LNCaP clone FGC (cell line): ENCODE measurements at regions not wholly inside any gene's neighbourhood (a gene's known extent, or its start where the extent isn't known, plus 50 kb on each side); places are given as distances from the start of the nearest gene placed in this dataset.

ENCODE experiments used
- DNase-seq: peaks from one replicate; pipeline ENCODE4 v3.0.0-alpha.2; 2011; ENCODE audit warnings: low read depth
- H3K4me3 ChIP-seq: 2 replicates; pipeline ENCODE4 v1.5.1; 2011; ENCODE audit warnings: mild to moderate bottlenecking, low read depth, low read length, control low read depth
- TF ChIP-seq, protein P1 (sequence below): IDR thresholded peaks from 2 replicates; pipeline ENCODE4 v1.5.1; 2012; ENCODE audit warnings: mild to moderate bottlenecking; ENCODE audit not compliant: control insufficient read depth, insufficient read depth; ENCODE audit errors: extremely low read depth

DNA sequence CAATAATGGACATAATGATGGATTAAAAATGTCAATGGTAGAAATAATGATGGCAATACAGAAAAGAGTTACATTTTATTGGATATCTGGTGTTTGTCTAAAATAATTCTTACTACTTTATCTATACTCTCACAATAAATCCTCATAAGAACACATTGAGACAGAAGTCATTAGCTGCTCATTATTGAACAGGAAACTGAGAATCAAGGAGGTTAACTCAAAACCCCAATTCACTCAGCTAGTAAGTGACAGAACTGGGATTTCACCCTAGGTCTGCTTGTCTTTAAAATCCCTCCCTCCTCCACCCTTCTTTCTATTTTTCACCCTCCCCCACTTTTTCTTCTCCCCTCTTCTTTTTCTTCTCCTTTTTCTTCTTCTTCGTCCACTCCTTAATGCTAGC is 285.8 kb upstream of the TNC start:
- no peak overlapping the region for H3K4me3 ChIP-seq
- DNase-seq: no peak
- TF ChIP-seq, protein P1, sequence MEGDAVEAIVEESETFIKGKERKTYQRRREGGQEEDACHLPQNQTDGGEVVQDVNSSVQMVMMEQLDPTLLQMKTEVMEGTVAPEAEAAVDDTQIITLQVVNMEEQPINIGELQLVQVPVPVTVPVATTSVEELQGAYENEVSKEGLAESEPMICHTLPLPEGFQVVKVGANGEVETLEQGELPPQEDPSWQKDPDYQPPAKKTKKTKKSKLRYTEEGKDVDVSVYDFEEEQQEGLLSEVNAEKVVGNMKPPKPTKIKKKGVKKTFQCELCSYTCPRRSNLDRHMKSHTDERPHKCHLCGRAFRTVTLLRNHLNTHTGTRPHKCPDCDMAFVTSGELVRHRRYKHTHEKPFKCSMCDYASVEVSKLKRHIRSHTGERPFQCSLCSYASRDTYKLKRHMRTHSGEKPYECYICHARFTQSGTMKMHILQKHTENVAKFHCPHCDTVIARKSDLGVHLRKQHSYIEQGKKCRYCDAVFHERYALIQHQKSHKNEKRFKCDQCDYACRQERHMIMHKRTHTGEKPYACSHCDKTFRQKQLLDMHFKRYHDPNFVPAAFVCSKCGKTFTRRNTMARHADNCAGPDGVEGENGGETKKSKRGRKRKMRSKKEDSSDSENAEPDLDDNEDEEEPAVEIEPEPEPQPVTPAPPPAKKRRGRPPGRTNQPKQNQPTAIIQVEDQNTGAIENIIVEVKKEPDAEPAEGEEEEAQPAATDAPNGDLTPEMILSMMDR: no peak

DNA sequence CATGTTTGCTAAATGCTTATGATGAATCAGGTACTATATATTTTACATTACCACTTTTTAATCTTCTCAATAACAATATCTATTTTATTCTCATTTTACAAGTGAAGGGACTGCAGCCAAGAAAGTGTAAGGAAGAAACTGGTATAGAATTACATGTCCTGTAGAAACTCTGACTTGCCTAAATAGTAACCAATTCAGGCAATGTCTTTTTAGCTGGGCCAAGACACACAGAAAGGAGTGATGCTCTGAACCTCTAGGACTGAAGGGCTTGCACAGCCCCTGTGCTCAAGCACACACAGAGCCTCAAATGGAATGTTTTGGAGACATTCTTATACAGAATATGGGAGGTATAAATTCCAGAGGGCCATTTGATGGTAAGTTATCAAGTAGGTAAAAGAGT is 286.4 kb upstream of the TNC start:
- TF ChIP-seq, protein P1: no peak
- no peak overlapping the region for H3K4me3 ChIP-seq
- DNase-seq: no peak

DNA sequence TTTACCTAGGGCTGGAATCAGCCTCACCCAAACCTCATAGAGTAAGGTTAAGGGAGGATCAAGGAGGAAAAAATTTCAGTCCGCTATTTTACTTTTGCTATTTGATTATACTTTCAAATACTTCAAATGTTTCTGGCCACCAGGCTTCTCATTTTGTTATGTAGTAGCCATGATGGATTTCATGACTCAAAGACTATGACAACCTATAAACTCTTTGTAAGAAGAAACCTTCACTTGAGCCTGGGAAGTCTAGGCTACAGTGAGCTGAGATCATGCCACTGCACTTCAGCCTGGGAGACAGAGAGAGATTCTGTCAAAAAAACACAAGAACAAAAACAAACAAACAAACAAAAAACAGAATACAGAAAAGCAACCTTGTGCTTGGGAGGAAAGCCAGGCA is 293.6 kb upstream of the TNC start:
- TF ChIP-seq, protein P1: no peak
- no peak for DNase-seq
- H3K4me3 ChIP-seq: no peak overlapping the region

DNA sequence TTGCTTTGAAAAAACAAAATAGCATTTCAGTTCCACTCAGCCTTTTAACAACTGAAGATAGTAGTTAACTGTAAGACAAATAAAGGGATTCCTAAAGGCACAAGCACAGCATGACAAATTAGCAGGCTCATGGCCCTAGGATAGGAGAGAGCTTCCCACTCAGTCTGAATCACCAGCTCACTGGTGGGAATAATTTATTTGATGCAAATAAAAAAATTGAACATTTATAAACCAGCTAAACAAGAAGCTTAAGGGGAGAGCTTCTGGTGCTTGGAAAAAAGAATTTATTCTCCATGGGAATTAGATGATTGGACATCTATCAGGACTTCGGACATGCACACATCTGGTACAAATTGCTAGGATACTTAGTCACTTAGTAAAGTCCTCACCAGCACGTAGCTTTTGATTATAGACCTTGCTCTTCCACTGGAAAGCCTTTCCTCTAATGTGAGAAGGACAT is 294.1 kb upstream of the TNC start:
- no peak for DNase-seq
- no peak overlapping the region for H3K4me3 ChIP-seq
- TF ChIP-seq, protein P1: no peak

DNA sequence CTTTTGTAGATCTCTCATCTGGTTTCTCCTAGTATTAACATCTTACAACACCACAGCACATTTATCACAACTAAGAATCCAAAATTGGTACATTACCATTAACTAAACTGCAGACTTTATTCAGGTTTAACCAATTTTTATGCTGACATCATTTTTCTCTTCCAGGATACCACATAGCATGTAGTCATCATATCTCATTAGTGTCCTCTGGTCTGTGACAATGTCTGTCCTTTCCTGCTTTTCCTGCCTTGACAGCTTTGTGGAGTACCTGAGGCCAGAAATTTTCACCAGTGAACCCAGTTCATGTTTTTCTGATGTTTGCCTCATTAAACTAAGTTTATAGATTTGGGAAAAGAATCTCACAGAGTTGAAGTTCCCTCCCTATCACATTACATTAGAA is 294.7 kb upstream of the TNC start:
- TF ChIP-seq, protein P1: no peak
- no peak overlapping the region for H3K4me3 ChIP-seq
- no peak for DNase-seq

DNA sequence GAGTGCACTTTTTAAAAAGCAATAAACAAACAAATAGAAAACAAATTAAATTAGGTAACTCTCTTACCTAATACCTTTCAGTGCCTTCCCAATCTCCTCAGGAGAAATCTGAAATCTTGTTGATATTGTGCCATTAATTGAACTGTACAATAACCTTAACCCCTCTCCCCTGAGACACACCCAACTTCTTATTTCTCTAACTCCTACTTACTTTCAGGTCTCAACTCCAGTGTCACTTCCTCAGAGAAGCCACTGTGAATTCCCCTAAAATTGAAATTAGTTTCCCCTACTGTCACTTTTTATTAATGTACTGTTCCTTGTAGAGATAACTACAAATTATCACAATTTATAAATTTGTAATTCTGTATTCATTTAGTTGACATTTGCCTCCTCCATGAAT is 295.3 kb upstream of the TNC start:
- DNase-seq: no peak
- TF ChIP-seq, protein P1: no peak
- no peak overlapping the region for H3K4me3 ChIP-seq

DNA sequence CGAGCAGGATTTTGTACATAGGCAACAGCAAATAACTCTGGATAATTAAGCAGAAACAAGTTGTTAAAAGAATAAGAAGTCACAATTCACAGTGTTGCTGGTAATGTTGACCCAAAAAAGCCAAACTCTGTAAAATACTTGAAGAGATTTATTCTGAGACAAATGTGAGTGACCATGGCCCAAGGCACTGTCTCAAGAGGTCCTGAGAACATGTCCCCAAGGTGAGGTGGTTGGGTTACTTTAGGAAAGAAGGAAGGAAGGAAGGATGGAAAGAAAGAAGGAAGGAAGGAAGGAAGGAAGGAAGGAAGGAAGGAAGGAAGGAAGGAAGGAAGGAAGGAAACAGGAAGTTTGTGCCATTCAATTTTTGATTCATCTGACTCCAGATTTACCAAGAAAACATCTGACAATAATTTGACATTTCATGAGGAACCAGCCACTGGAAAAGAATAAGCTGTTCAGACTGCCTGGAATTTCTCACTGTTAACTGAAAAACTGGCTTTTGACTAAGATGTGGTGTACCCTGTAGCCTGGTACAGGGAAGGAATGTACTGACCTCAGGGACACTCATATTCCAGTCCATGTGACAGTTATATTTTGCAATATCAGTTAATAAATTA is 295.9 kb upstream of the TNC start:
- TF ChIP-seq, protein P1: no peak
- DNase-seq: no peak
- H3K4me3 ChIP-seq: no peak overlapping the region
